ENCODE measurements at regions not wholly inside any gene's neighbourhood (a gene's known extent, or its start where the extent isn't known, plus 50 kb on each side); places are given as distances from the start of the nearest gene placed in this dataset.
A peak's percentile ranks its signal among the peaks of the same experiment; 100 is the strongest.
"Not testable (repeated sequence)": the region's sequence is repeated elsewhere in the genome, so short reads cannot be mapped to it uniquely, and the experiment has no call there.

- peak in 1 of 5 donors; percentile 10 for DNase-seq
These were observed 407.2 kb downstream of the KCNRG start for GRCh38 chr13:50422181-50423148.

- DNase-seq = no peak
These were observed 409.7 kb downstream of the KCNRG start for GRCh38 chr13:50424993-50425392.

- DNase-seq = no peak
These were observed 410.5 kb downstream of the KCNRG start for GRCh38 chr13:50425772-50426171.

- no peak for DNase-seq
These were observed 411.7 kb downstream of the KCNRG start for GRCh38 chr13:50426927-50427326.

GRCh38 chr13:50427511-50427910 is 412.3 kb downstream of the KCNRG start:
- not testable (repeated sequence) for DNase-seq

- no peak for DNase-seq
These were observed 413.1 kb downstream of the KCNRG start for GRCh38 chr13:50428183-50428877.

GRCh38 chr13:50435011-50435410 is 408.5 kb downstream of the DLEU7 start:
- no peak for DNase-seq

GRCh38 chr13:50437252-50437651 is 406.2 kb downstream of the DLEU7 start:
- no peak for DNase-seq

GRCh38 chr13:50438351-50438750 is 405.1 kb downstream of the DLEU7 start:
- DNase-seq = no peak

- DNase-seq = no peak
These were observed 402.4 kb downstream of the DLEU7 start for GRCh38 chr13:50441130-50441529.

- no peak for DNase-seq
These were observed 398.8 kb downstream of the DLEU7 start for GRCh38 chr13:50444726-50445125.

GRCh38 chr13:50446611-50447010 is 396.9 kb downstream of the DLEU7 start:
- no peak for DNase-seq

- DNase-seq = no peak
These were observed 394.9 kb downstream of the DLEU7 start for GRCh38 chr13:50448535-50448998.

- no peak for DNase-seq
These were observed 394.0 kb downstream of the DLEU7 start for GRCh38 chr13:50449465-50449864.

GRCh38 chr13:50450279-50450678 is 393.2 kb downstream of the DLEU7 start:
- no peak for DNase-seq

GRCh38 chr13:50451609-50452008 is 391.9 kb downstream of the DLEU7 start:
- no peak for DNase-seq

GRCh38 chr13:50452028-50452427 is 391.5 kb downstream of the DLEU7 start:
- no peak for DNase-seq

GRCh38 chr13:50452756-50453155 is 390.7 kb downstream of the DLEU7 start:
- DNase-seq = no peak

- DNase-seq = no peak
These were observed 390.3 kb downstream of the DLEU7 start for GRCh38 chr13:50453188-50453587.

GRCh38 chr13:50456111-50456510 is 387.4 kb downstream of the DLEU7 start:
- no peak for DNase-seq

GRCh38 chr13:50457415-50458393 is 385.8 kb downstream of the DLEU7 start:
- DNase-seq = no peak

- no peak for DNase-seq
These were observed 384.4 kb downstream of the DLEU7 start for GRCh38 chr13:50459046-50459445.

- no peak for DNase-seq
These were observed 383.8 kb downstream of the DLEU7 start for GRCh38 chr13:50459658-50460057.
